Activated CD8-positive, alpha-beta T cell treated with anti-CD3 and anti-CD28 coated beads for 36 hours (primary cell): ENCODE measurements at regions not wholly inside any gene's neighbourhood (a gene's known extent, or its start where the extent isn't known, plus 50 kb on each side); places are given as distances from the start of the nearest gene placed in this dataset.

Source experiments
- ATAC-seq: fragments of 200-7000 bp; cut with Tn5 transposase; one replicate; pipeline ENCODE4 v1.10.0; 2021; ENCODE audit warnings: mild to moderate bottlenecking, moderate library complexity
- CTCF ChIA-PET: fragments of 350-600 bp; sonication (Branson Sonifier 250); formaldehyde crosslinking; loops from one replicate; lab custom pipeline; 2021; ENCODE audit warnings: antibody characterized with exemption; lab: Charles Lee
- POLR2A ChIA-PET: fragments of 350-600 bp; sonication (Branson Sonifier 250); formaldehyde crosslinking; loops from one replicate; lab custom pipeline; 2021; ENCODE audit warnings: antibody characterized with exemption; lab: Charles Lee
- DNase-seq: peaks from one replicate; pipeline ENCODE4 v3.0.0-alpha.2; 2020
- H3K27ac Mint-ChIP-seq: one replicate; pipeline ENCODE4 v1.8.0; 2021; ENCODE audit warnings: mild to moderate bottlenecking, mixed read lengths
- H3K27me3 Mint-ChIP-seq: one replicate; pipeline ENCODE4 v1.8.0; 2021; ENCODE audit warnings: mixed read lengths
- H3K36me3 Mint-ChIP-seq: one replicate; pipeline ENCODE4 v1.8.0; 2021; ENCODE audit warnings: low read depth, mixed read lengths
- H3K4me1 Mint-ChIP-seq: one replicate; pipeline ENCODE4 v1.8.0; 2021; ENCODE audit warnings: low read depth, mixed read lengths
- H3K4me3 Mint-ChIP-seq: one replicate; pipeline ENCODE4 v1.8.0; 2021; ENCODE audit warnings: mild to moderate bottlenecking, moderate library complexity, mixed read lengths
- H3K9me3 Mint-ChIP-seq: one replicate; pipeline ENCODE4 v1.8.0; 2021; ENCODE audit warnings: mixed read lengths
- CTCF ChIP-seq: fragments of 200-600 bp; IDR thresholded peaks from one replicate; pipeline ENCODE4 v1.8.0; 2022; ENCODE audit warnings: antibody characterized with exemption, mild to moderate bottlenecking
- intact Hi-C: fragments of 100-400 bp; cut with micrococcal nuclease; formaldehyde crosslinking; loops from one replicate; pipeline ENCODE4 v1.10.0; 2022

GRCh38 chr20:40970218-40970617, 58.4 kb upstream of the TOP1 start:
- CTCF ChIA-PET: interaction anchor here (1.2 to 3.1 kb wide), 2 partner anchors 125 to 370 kb away, joined by 3 to 49 read pairs; partner anchors contain the start of gene LPIN3
- H3K4me1 Mint-ChIP-seq: peaks cover 11% of the 10 kb centered on the region
- no peak for ATAC-seq
- H3K27me3 Mint-ChIP-seq: peaks cover 8% of the 10 kb centered on the region
- TF ChIP-seq CTCF: no peak
- POLR2A ChIA-PET: no interaction called here
- H3K36me3 Mint-ChIP-seq: no peaks in the 10 kb centered on the region
- H3K27ac Mint-ChIP-seq: no peak overlapping the region
- DNase-seq: no peak
- intact Hi-C loops: no loop called here
- H3K4me3 Mint-ChIP-seq: no peak overlapping the region
- H3K9me3 Mint-ChIP-seq: no peaks in the 10 kb centered on the region

GRCh38 chr20:40977218-40977617, 51.4 kb upstream of the TOP1 start:
- peaks cover 6% of the 10 kb centered on the region for H3K27me3 Mint-ChIP-seq
- no peaks in the 10 kb centered on the region for H3K4me1 Mint-ChIP-seq
- H3K9me3 Mint-ChIP-seq: peaks cover 12% of the 10 kb centered on the region
- no peak for DNase-seq
- H3K27ac Mint-ChIP-seq: no peak overlapping the region
- ATAC-seq: no peak
- no peak overlapping the region for H3K4me3 Mint-ChIP-seq
- CTCF ChIA-PET: interaction anchor here (0.7 to 5.7 kb wide), 4 partner anchors 8 to 14 kb away, joined by 3 to 21 read pairs (median 8); no protein-coding TSS in a partner anchor
- intact Hi-C loops: no loop called here
- H3K36me3 Mint-ChIP-seq: peaks cover 9% of the 10 kb centered on the region
- TF ChIP-seq CTCF: no peak
- POLR2A ChIA-PET: no interaction called here

GRCh38 chr20:40978761-40979160, 49.9 kb upstream of the TOP1 start:
- ChIA-PET POLR2A (no interaction called here), CTCF (interaction anchor here (1.6 to 17.4 kb wide), 4 partner anchors 11 to 117 kb away, joined by 5 to 304 read pairs (median 16); no protein-coding TSS in a partner anchor)
- Mint-ChIP-seq H3K36me3 (peaks cover 9% of the 10 kb centered on the region), H3K27me3 (peaks cover 6% of the 10 kb centered on the region), H3K4me3 (no peak overlapping the region), H3K4me1 (no peaks in the 10 kb centered on the region), H3K27ac (no peak overlapping the region), H3K9me3 (peaks cover 12% of the 10 kb centered on the region)
- DNase-seq: no peak
- intact Hi-C loops: no loop called here
- TF ChIP-seq CTCF: no peak
- no peak for ATAC-seq
